PC-3 (cell line): ENCODE measurements at regions not wholly inside any gene's neighbourhood (a gene's known extent, or its start where the extent isn't known, plus 50 kb on each side); places are given as distances from the start of the nearest gene placed in this dataset.

Source experiments
- ATAC-seq: fragments of 200-7000 bp; cut with Tn5 transposase; 2 replicates; pipeline ENCODE4 v1.9.1; 2020; ENCODE audit warnings: mild to moderate bottlenecking, moderate library complexity
- BruUV-seq: library from RNA; stranded (reverse); fragments of 400-500 nt; replicated peaks from 2 replicates; lab custom pipeline; 2021; lab: Mats Ljungman, UMichigan
- CTCF ChIA-PET: fragments of 300-600 bp; sonication (Branson Sonifier 250); formaldehyde crosslinking; loops from one replicate; lab custom pipeline; 2022; ENCODE audit warnings: antibody characterized with exemption; lab: Charles Lee
- POLR2A ChIA-PET: fragments of 300-600 bp; sonication (Branson Sonifier 250); formaldehyde crosslinking; loops from one replicate; lab custom pipeline; 2022; ENCODE audit warnings: antibody characterized with exemption; ENCODE audit not compliant: unreplicated experiment; lab: Charles Lee
- DNase-seq: peaks from one replicate; pipeline ENCODE4 v3.0.0-alpha.2; 2015
- H2AFZ ChIP-seq: fragments of 300-600 bp; sonication (generic); 2 replicates; pipeline ENCODE4 v1.6.0; 2016; ENCODE audit warnings: antibody characterized with exemption, low read length
- H3F3A ChIP-seq: fragments of 300-600 bp; sonication (generic); one replicate; pipeline ENCODE4 v1.6.0; 2017; ENCODE audit warnings: antibody characterized with exemption, low read length, control low read depth, mild to moderate bottlenecking; ENCODE audit not compliant: unreplicated experiment
- H3K27ac ChIP-seq: fragments of 300-600 bp; sonication (generic); 2 replicates; pipeline ENCODE4 v1.5.1; 2016; ENCODE audit warnings: mild to moderate bottlenecking, low read length
- H3K27me3 ChIP-seq: fragments of 300-600 bp; sonication (generic); 2 replicates; pipeline ENCODE4 v1.6.1; 2016; ENCODE audit warnings: low read length, mixed read lengths
- H3K36me3 ChIP-seq: fragments of 300-600 bp; sonication (generic); 2 replicates; pipeline ENCODE4 v1.6.1; 2016; ENCODE audit warnings: low read depth, mixed run types, low read length, mixed read lengths
- H3K4me1 ChIP-seq: fragments of 300-600 bp; sonication (generic); 2 replicates; pipeline ENCODE4 v1.5.1; 2016; ENCODE audit warnings: low read length; ENCODE audit not compliant: insufficient read depth
- H3K4me2 ChIP-seq: fragments of 300-600 bp; sonication (generic); 2 replicates; pipeline ENCODE4 v1.6.0; 2016; ENCODE audit warnings: low read length
- H3K4me3 ChIP-seq: fragments of 300-600 bp; sonication (generic); 2 replicates; pipeline ENCODE4 v1.5.1; 2016; ENCODE audit warnings: mild to moderate bottlenecking, low read length, mixed read lengths
- H3K79me2 ChIP-seq: fragments of 300-600 bp; sonication (generic); 2 replicates; pipeline ENCODE4 v1.6.1; 2017; ENCODE audit warnings: low read length, mixed read lengths
- H3K9ac ChIP-seq: fragments of 300-600 bp; sonication (generic); 2 replicates; pipeline ENCODE4 v1.6.0; 2016; ENCODE audit warnings: mild to moderate bottlenecking, low read length
- H3K9me2 ChIP-seq: fragments of 300-600 bp; sonication (generic); replicated peaks from 2 replicates; pipeline ENCODE4 v1.6.1; 2016; ENCODE audit warnings: mixed run types, low read length, mixed read lengths
- H3K9me3 ChIP-seq: fragments of 300-600 bp; sonication (generic); 2 replicates; pipeline ENCODE4 v1.6.1; 2016; ENCODE audit warnings: low read length, mixed read lengths
- H4K20me1 ChIP-seq: fragments of 300-600 bp; sonication (generic); 2 replicates; pipeline ENCODE4 v1.6.1; 2016; ENCODE audit warnings: low read length, mixed read lengths
- CTCF ChIP-seq: fragments of 300-600 bp; sonication (generic); conservative IDR thresholded peaks from 2 replicates; pipeline ENCODE4 v1.5.1; 2017; ENCODE audit warnings: antibody characterized with exemption, low read depth, mild to moderate bottlenecking, low read length
- EZH2 ChIP-seq: fragments of 300-600 bp; sonication (generic); IDR thresholded peaks from one replicate; pipeline ENCODE4 v1.6.1; 2017; ENCODE audit warnings: antibody characterized with exemption, mild to moderate bottlenecking, low read length; ENCODE audit not compliant: unreplicated experiment
- EZH2phosphoT487 ChIP-seq: fragments of 300-600 bp; sonication (generic); IDR thresholded peaks from 2 replicates; pipeline ENCODE4 v1.6.1; 2018; ENCODE audit warnings: mild to moderate bottlenecking, antibody characterized with exemption, low read length, borderline replicate concordance
- intact Hi-C: fragments of 100-400 bp; cut with micrococcal nuclease; formaldehyde crosslinking; loops from 2 replicates; pipeline ENCODE4 v1.9.0; 2023

GRCh38 chr2:62338111-62338510 lies 142.2 kb downstream of the B3GNT2 start:
- no peak for DNase-seq
- Histone ChIP-seq H4K20me1 (no peaks in the 10 kb centered on the region), H3K9ac (no peak overlapping the region), H3K9me3 (no peaks in the 10 kb centered on the region), H2AFZ (no peak overlapping the region), H3K27me3 (no peaks in the 10 kb centered on the region), H3K27ac (no peak overlapping the region), H3K4me2 (no peak overlapping the region), H3K36me3 (no peaks in the 10 kb centered on the region), H3K79me2 (no peaks in the 10 kb centered on the region), H3K4me3 (no peak overlapping the region), H3K9me2 (no peaks in the 10 kb centered on the region), H3F3A (no peaks in the 10 kb centered on the region), H3K4me1 (no peaks in the 10 kb centered on the region; the same call in 1 of the 2 replicates)
- no peak for TF ChIP-seq EZH2phosphoT487
- TF ChIP-seq CTCF: no peak
- no peak for TF ChIP-seq EZH2
- intact Hi-C loops: no loop called here
- CTCF ChIA-PET: no interaction called here
- BruUV-seq: no TSS peak
- ATAC-seq: no peak
- POLR2A ChIA-PET: no interaction called here

GRCh38 chr2:62337403-62337802 lies 141.5 kb downstream of the B3GNT2 start:
- Histone ChIP-seq H3K9ac (no peak overlapping the region), H2AFZ (no peak overlapping the region), H4K20me1 (no peaks in the 10 kb centered on the region), H3K79me2 (no peaks in the 10 kb centered on the region), H3K9me3 (no peaks in the 10 kb centered on the region), H3K27me3 (no peaks in the 10 kb centered on the region), H3K4me2 (no peak overlapping the region), H3F3A (no peaks in the 10 kb centered on the region), H3K36me3 (no peaks in the 10 kb centered on the region), H3K4me3 (no peak overlapping the region), H3K27ac (no peak overlapping the region), H3K9me2 (no peaks in the 10 kb centered on the region), H3K4me1 (no peaks in the 10 kb centered on the region; the same call in 1 of the 2 replicates)
- no TSS peak for BruUV-seq
- POLR2A ChIA-PET: no interaction called here
- ATAC-seq (no peak), DNase-seq (no peak)
- intact Hi-C loops: no loop called here
- CTCF ChIA-PET: no interaction called here
- TF ChIP-seq EZH2 (no peak), CTCF (no peak), EZH2phosphoT487 (no peak)

GRCh38 chr2:62335612-62336011 lies 139.7 kb downstream of the B3GNT2 start:
- Histone ChIP-seq H3K27ac (no peak overlapping the region), H3K9ac (no peak overlapping the region), H3K27me3 (no peaks in the 10 kb centered on the region), H2AFZ (no peak overlapping the region), H3K4me2 (no peak overlapping the region), H3K36me3 (no peaks in the 10 kb centered on the region), H3K4me1 (no peaks in the 10 kb centered on the region), H3K9me2 (no peaks in the 10 kb centered on the region), H3K79me2 (no peaks in the 10 kb centered on the region), H3K9me3 (no peaks in the 10 kb centered on the region), H4K20me1 (no peaks in the 10 kb centered on the region), H3K4me3 (no peak overlapping the region), H3F3A (no peaks in the 10 kb centered on the region)
- intact Hi-C loops: no loop called here
- POLR2A ChIA-PET: no interaction called here
- BruUV-seq: no TSS peak
- TF ChIP-seq EZH2phosphoT487 (no peak), EZH2 (no peak), CTCF (no peak)
- DNase-seq (no peak), ATAC-seq (no peak)
- CTCF ChIA-PET: no interaction called here
